Nephron (organoid): ENCODE measurements at regions not wholly inside any gene's neighbourhood (a gene's known extent, or its start where the extent isn't known, plus 50 kb on each side); places are given as distances from the start of the nearest gene placed in this dataset.
A peak's percentile ranks its signal among the peaks of the same experiment; 100 is the strongest.

ENCODE experiments used
- H3K27ac Mint-ChIP-seq, 3 experiments: 2 replicates each; pipeline ENCODE4 v1.8.0; 2020; ENCODE audit warnings: mixed read lengths in 3 of 3, mild to moderate bottlenecking in 2 of 3, moderate library complexity in 1 of 3
- H3K27me3 Mint-ChIP-seq: 2 replicates; pipeline ENCODE4 v1.8.0; 2021; ENCODE audit warnings: low read depth, mild to moderate bottlenecking, moderate library complexity, mixed read lengths
- H3K36me3 Mint-ChIP-seq: 2 replicates; pipeline ENCODE4 v1.8.0; 2020; ENCODE audit warnings: low read depth, mixed read lengths
- H3K4me1 Mint-ChIP-seq: 2 replicates; pipeline ENCODE4 v1.8.0; 2020; ENCODE audit warnings: mixed read lengths
- H3K4me3 Mint-ChIP-seq, 3 experiments: 2 replicates each; pipeline ENCODE4 v1.8.0; 2020; ENCODE audit warnings: mild to moderate bottlenecking in 3 of 3, mixed read lengths in 3 of 3, moderate library complexity in 2 of 3
- H3K9me3 Mint-ChIP-seq: 2 replicates; pipeline ENCODE4 v1.8.0; 2020; ENCODE audit warnings: mixed read lengths
- TF ChIP-seq, protein P1 (sequence below), 3 experiments: fragments of 200-600 bp; sonication (generic); IDR thresholded peaks; one replicate each; pipeline ENCODE4 v1.5.0; 2021; ENCODE audit warnings: antibody characterized with exemption in 3 of 3; ENCODE audit not compliant: unreplicated experiment in 3 of 3

DNA sequence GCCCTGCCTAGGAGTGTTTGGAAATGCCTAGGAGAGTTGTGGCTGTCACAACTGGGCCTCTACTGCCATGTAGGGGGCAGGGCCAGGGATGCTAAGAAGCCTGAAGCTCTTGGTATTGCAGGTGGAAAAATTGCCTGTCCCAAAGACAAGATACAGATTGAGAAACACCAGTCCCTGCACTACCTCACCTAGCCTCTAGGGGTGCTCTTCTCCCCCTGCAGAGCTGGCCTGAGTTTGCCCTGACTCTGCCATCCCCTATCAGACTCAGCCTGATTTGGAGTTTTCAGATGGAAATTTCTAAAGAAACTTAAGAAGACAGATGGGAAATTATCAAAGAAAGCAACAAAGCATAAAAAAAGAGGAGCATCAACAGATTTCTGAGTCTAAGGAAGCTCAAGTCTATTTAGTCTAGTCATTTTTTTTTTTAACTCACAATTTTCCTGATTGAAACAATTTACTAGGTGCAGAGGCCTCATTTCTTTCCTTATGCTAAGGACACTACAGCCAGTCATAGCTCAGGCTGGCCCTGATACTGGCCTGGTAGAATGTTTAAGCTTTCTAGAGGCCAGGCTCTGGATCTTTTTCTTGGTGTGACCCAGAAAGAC, 61.4 kb upstream of the LRRN2 start:
- no peaks in the 10 kb centered on the region for H3K36me3 Mint-ChIP-seq
- H3K4me3 Mint-ChIP-seq: no peak overlapping the region
- no peaks in the 10 kb centered on the region for H3K9me3 Mint-ChIP-seq
- H3K27me3 Mint-ChIP-seq: peaks cover 25% of the 10 kb centered on the region
- TF ChIP-seq, protein P1, sequence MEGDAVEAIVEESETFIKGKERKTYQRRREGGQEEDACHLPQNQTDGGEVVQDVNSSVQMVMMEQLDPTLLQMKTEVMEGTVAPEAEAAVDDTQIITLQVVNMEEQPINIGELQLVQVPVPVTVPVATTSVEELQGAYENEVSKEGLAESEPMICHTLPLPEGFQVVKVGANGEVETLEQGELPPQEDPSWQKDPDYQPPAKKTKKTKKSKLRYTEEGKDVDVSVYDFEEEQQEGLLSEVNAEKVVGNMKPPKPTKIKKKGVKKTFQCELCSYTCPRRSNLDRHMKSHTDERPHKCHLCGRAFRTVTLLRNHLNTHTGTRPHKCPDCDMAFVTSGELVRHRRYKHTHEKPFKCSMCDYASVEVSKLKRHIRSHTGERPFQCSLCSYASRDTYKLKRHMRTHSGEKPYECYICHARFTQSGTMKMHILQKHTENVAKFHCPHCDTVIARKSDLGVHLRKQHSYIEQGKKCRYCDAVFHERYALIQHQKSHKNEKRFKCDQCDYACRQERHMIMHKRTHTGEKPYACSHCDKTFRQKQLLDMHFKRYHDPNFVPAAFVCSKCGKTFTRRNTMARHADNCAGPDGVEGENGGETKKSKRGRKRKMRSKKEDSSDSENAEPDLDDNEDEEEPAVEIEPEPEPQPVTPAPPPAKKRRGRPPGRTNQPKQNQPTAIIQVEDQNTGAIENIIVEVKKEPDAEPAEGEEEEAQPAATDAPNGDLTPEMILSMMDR (IDR thresholded peaks at IDR 0.05; ENCODE audit: unreplicated experiment in 3 of 3): peak; percentile 82 to 88 (median 87)
- H3K27ac Mint-ChIP-seq: no peak overlapping the region
- peaks cover 13% of the 10 kb centered on the region for H3K4me1 Mint-ChIP-seq

DNA sequence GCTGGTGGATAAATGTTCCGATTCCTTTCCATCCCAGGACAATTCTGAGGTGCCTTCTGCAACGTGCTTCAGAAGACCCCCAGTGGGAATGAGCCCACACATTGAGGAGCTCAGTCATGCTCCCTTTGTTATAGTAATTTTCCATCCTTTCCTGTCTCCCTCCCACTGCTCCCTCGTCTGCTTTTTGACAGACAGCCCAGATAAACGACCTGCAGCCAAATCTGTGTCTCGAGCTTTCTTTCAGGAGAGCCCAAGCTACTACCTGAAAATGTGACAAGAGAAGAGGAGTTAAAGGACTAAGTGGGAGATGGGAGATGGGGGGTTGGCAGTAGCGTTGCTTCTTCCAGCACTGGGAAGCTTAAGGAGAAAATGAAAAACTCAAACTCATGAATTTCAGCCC, 65.9 kb upstream of the LRRN2 start:
- peaks cover 29% of the 10 kb centered on the region for H3K27me3 Mint-ChIP-seq
- H3K9me3 Mint-ChIP-seq: no peaks in the 10 kb centered on the region
- H3K4me1 Mint-ChIP-seq: peaks cover 13% of the 10 kb centered on the region
- no peak overlapping the region for H3K4me3 Mint-ChIP-seq
- TF ChIP-seq, protein P1 (IDR thresholded peaks at IDR 0.05; ENCODE audit: unreplicated experiment in 3 of 3): no peak
- no peak overlapping the region for H3K27ac Mint-ChIP-seq
- H3K36me3 Mint-ChIP-seq: no peaks in the 10 kb centered on the region

DNA sequence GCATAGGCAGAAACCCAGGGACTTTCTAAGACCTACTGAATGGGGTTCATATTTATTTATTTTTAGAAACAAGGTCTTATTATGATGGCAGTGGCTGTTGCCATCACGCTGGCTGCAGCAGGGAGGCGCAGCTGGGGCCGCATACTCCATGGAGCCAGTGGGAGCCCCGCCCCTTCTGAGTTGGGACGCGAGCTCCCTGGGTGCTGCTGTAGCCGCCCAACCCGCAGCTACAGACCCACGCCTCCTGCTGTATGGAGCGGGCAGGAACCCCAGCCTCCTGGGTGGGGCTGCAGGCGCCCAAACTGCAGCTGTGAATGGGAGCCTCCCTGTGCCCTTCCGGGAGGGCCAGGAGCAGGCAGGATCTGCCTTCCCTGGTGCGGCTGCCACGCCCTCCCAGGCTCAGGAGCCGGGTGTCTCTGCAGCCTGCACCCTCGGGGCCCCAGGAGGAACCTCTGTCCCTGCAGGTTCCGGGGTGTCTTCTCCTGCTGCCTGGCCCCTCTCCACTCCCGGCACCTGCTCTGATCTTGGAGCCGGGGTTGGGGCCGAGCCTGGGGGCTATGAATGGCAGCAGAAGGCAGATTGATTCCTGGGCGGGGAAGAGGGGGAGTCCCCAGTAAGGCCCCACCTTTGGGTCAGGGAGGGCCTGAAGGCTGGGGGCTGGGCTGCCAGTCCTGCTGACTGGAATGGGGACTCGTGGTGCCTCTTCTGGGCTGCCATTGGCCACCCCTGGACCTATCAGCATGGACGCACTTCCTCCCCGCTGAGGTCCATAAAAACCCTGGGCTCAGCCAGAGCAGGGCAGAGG, 66.5 kb upstream of the LRRN2 start:
- H3K9me3 Mint-ChIP-seq: no peaks in the 10 kb centered on the region
- H3K27me3 Mint-ChIP-seq: peaks cover 29% of the 10 kb centered on the region
- no peaks in the 10 kb centered on the region for H3K36me3 Mint-ChIP-seq
- H3K4me3 Mint-ChIP-seq: no peak overlapping the region
- peaks cover 13% of the 10 kb centered on the region for H3K4me1 Mint-ChIP-seq
- TF ChIP-seq, protein P1 (IDR thresholded peaks at IDR 0.05; ENCODE audit: unreplicated experiment in 3 of 3): peak in 1 of 3 experiments; percentile 6
- no peak overlapping the region for H3K27ac Mint-ChIP-seq

DNA sequence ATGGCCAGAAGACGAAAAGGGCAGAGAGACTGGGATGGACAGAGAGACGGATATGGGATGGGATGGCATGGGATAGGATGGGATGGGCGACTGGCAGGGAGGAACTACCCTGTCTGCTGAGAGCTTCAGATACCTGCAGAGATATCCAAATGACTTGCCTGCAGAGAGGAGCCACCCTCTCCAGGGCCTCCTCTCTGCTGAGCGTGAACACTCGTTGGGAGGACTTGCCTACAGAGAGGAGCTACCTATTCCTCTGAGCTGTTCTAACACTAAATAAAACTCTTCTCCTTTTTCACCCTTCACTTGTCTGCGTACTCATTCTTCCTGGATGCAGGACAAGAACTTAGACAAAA, 67.1 kb upstream of the LRRN2 start:
- TF ChIP-seq, protein P1 (IDR thresholded peaks at IDR 0.05; ENCODE audit: unreplicated experiment in 3 of 3): no peak
- peaks cover 13% of the 10 kb centered on the region for H3K4me1 Mint-ChIP-seq
- no peak overlapping the region for H3K4me3 Mint-ChIP-seq
- peaks cover 29% of the 10 kb centered on the region for H3K27me3 Mint-ChIP-seq
- H3K9me3 Mint-ChIP-seq: no peaks in the 10 kb centered on the region
- H3K27ac Mint-ChIP-seq: no peak overlapping the region
- H3K36me3 Mint-ChIP-seq: no peaks in the 10 kb centered on the region

DNA sequence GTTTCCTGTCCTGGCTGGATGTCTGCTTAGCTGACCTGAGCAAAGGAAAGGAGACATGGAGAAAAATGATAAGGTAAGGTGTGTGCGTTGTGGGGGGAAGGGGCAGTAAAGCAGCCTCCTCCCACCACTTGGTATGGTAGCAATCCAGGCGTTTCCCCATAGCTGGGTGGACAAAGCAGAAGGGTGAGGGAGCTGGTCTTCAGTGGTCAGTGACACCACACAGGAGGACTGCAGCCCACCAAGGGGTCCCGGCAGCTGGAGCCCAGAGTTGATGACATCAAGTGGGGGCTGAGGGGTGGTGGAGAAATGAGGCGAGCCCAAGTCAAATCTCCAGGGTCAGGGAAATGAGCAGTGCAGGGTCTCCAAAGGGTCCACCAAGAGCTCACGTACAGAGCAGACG, 69.3 kb upstream of the LRRN2 start:
- Mint-ChIP-seq H3K27ac (no peak overlapping the region), H3K27me3 (peaks cover 20% of the 10 kb centered on the region), H3K4me3 (no peak overlapping the region), H3K4me1 (peaks cover 13% of the 10 kb centered on the region), H3K9me3 (no peaks in the 10 kb centered on the region), H3K36me3 (no peaks in the 10 kb centered on the region)
- TF ChIP-seq, protein P1 (IDR thresholded peaks at IDR 0.05; ENCODE audit: unreplicated experiment in 3 of 3): no peak

DNA sequence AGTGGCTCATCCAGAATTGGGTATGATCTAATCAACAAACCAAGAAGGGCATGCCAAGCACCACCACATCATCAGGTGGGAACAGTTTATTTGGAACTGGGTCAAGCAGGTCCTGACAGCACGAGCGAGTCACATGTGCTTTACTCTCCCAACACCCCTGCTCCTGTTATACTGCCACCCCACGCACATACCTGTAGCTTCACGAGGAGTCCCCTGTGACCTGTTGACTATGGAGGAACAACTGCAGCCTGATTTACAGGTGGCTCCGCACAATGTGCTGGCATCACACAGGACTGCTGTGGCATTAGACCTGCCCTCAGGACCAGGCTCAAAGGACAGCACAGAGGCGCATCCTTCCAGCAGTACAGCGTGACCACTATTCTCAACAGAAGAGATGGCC, 70.8 kb upstream of the LRRN2 start:
- H3K9me3 Mint-ChIP-seq: peaks cover 5% of the 10 kb centered on the region
- no peak overlapping the region for H3K27ac Mint-ChIP-seq
- TF ChIP-seq, protein P1 (IDR thresholded peaks at IDR 0.05; ENCODE audit: unreplicated experiment in 3 of 3): no peak
- peaks cover 4% of the 10 kb centered on the region for H3K4me1 Mint-ChIP-seq
- no peaks in the 10 kb centered on the region for H3K36me3 Mint-ChIP-seq
- no peak overlapping the region for H3K4me3 Mint-ChIP-seq
- H3K27me3 Mint-ChIP-seq: peaks cover 16% of the 10 kb centered on the region
